Uterus (tissue), 3 donors: ENCODE measurements at regions not wholly inside any gene's neighbourhood (a gene's known extent, or its start where the extent isn't known, plus 50 kb on each side); places are given as distances from the start of the nearest gene placed in this dataset.

Experiments used
- DNase-seq, 2 donors: peaks; one replicate each; pipeline ENCODE4 v3.0.0-alpha.2; 2019 to 2020
- H3K27ac ChIP-seq, 2 donors: fragments of 200-600 bp; sonication (generic); 1 replicate in 1 of 2; 2 replicates in 1 of 2; pipeline ENCODE4 v1.5.1; 2016 to 2018
- H3K27me3 ChIP-seq, 2 donors: fragments of 200-600 bp; sonication (generic); one replicate each; pipeline ENCODE4 v1.5.1; 2018 to 2019; ENCODE audit warnings: control low read depth in 1 of 2
- H3K36me3 ChIP-seq, 2 donors: fragments of 200-600 bp; sonication (generic); one replicate each; pipeline ENCODE4 v1.5.1; 2019; ENCODE audit warnings: control low read depth in 1 of 2
- H3K4me1 ChIP-seq, 2 donors: fragments of 200-600 bp; sonication (generic); one replicate each; pipeline ENCODE4 v1.5.1; 2018 to 2019; ENCODE audit warnings: control low read depth in 1 of 2
- H3K4me3 ChIP-seq, 2 donors: fragments of 200-600 bp; sonication (generic); 1 replicate in 1 of 2; 2 replicates in 1 of 2; pipeline ENCODE4 v1.5.1; 2018 to 2019; ENCODE audit warnings: mild to moderate bottlenecking in 1 of 2
- H3K9me3 ChIP-seq, 2 donors: fragments of 200-600 bp; sonication (generic); one replicate each; pipeline ENCODE4 v1.5.1; 2019; ENCODE audit warnings: control low read depth in 1 of 2
- POLR2A ChIP-seq, 2 donors: fragments of 450-650 bp; IDR thresholded peaks; one replicate each; pipeline ENCODE4 v1.6.1; 2016; ENCODE audit warnings: antibody characterized with exemption in 2 of 2, mild to moderate bottlenecking in 1 of 2, moderate library complexity in 1 of 2
- intact Hi-C: fragments of 100-400 bp; cut with DNase I; formaldehyde crosslinking; loops from one replicate; pipeline ENCODE4 v1.15.1; 2023; ENCODE audit warnings: low total_unique reads
- TF ChIP-seq, protein P1 (sequence below), 4 experiments: fragments of 200-600 bp in 2 of 4; fragments of 450-650 bp in 2 of 4; sonication (generic) in 2 of 4; IDR thresholded peaks; one replicate each; pipeline ENCODE4 v1.5.1; 2016 to 2019; ENCODE audit warnings: antibody characterized with exemption in 4 of 4, mild to moderate bottlenecking in 2 of 4, moderate library complexity in 1 of 4
- donor health status: DM: yes; HTN: yes; CAD: no.

DNA sequence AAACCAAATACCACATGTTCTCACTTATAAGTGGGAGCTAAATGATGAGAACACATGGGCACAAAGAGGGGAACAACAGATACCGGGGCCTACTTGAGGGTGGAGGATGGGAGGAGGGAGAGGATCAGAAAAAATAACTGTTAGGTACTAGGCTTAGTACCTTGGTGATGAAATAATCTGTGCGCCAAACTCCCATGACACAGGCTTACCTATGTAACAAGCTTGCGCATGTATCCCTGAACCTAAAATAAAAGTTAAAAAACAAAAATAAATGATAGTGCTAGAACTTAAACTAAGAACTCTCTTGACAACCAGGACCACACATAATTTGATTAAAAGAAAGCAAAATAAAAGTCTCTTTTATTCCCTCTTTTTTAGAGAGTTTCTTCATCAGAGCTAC, 150.6 kb downstream of the CHIC2 start:
- H3K27ac ChIP-seq = no peak overlapping the region
- H3K4me1 ChIP-seq = no peaks in the 10 kb centered on the region
- H3K4me3 ChIP-seq = no peak overlapping the region
- no peaks in the 10 kb centered on the region for H3K27me3 ChIP-seq
- H3K9me3 ChIP-seq = no peaks in the 10 kb centered on the region
- DNase-seq = no peak
- no peak for TF ChIP-seq POLR2A (IDR thresholded peaks at IDR 0.05)
- intact Hi-C loops = loop anchor here (10.0 kb wide), 1 partner anchor 301 kb away; no protein-coding TSS in a partner anchor
- no peaks in the 10 kb centered on the region for H3K36me3 ChIP-seq

DNA sequence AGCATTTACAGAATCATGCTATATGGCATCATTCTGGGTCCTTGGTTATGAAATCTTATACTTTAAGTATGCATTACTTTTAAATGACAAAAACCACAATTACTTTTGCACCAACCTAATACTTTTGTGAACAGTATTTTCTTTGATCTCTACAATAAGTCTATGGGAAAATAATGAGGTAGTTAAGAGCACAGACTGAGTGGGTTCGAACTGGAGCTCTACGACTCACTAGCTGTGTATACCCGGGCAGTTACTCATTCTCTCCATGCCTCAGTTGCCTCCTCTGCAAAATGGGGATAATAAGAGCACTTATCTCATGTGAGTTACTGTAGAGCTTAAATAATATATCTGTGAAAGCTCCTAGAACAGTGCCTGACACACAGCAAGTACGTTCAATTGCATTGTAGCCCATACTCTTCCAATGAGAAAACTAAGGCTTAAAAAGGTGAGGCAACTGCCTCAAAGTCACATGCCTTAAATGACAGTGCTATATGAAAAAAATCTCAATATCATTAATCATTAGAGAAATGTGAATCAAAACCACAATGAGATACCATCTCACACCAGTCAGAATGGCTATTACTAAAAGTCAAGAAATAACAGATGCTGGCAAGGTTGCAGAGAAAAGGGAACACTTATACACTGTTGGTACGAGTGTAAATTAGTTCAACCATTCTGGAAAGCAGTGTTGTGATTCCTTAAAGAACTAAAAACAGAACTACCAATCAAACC, 151.5 kb downstream of the CHIC2 start:
- no peak overlapping the region for H3K4me3 ChIP-seq
- no peak for TF ChIP-seq POLR2A (IDR thresholded peaks at IDR 0.05)
- TF ChIP-seq, protein P1, sequence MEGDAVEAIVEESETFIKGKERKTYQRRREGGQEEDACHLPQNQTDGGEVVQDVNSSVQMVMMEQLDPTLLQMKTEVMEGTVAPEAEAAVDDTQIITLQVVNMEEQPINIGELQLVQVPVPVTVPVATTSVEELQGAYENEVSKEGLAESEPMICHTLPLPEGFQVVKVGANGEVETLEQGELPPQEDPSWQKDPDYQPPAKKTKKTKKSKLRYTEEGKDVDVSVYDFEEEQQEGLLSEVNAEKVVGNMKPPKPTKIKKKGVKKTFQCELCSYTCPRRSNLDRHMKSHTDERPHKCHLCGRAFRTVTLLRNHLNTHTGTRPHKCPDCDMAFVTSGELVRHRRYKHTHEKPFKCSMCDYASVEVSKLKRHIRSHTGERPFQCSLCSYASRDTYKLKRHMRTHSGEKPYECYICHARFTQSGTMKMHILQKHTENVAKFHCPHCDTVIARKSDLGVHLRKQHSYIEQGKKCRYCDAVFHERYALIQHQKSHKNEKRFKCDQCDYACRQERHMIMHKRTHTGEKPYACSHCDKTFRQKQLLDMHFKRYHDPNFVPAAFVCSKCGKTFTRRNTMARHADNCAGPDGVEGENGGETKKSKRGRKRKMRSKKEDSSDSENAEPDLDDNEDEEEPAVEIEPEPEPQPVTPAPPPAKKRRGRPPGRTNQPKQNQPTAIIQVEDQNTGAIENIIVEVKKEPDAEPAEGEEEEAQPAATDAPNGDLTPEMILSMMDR (IDR thresholded peaks at IDR 0.05) = no peak
- no peaks in the 10 kb centered on the region for H3K4me1 ChIP-seq
- no peaks in the 10 kb centered on the region for H3K36me3 ChIP-seq
- H3K27ac ChIP-seq = no peak overlapping the region
- no peaks in the 10 kb centered on the region for H3K27me3 ChIP-seq
- intact Hi-C loops = loop anchor here (10.0 kb wide), 1 partner anchor 302 kb away; no protein-coding TSS in a partner anchor
- no peaks in the 10 kb centered on the region for H3K9me3 ChIP-seq
- no peak for DNase-seq

DNA sequence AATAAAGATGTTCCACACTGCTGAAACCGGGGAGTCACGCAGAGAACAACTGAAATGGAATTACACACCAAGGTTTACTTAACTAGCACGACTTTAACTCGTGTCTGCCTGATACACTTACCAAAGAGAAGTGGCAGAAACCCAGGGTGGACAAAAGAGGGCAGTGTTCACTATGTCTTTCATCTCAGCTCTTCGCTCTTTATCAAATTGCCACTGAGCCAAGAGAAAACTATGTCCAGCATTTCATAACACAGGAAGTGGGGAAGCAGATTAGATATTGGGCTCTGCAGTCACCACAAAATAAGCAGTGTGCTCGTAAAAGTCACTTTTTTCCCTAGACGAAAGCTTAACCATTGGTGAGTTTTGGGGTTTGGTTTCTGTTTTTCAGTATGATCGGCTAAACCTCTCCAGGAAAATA, 155.7 kb downstream of the CHIC2 start:
- intact Hi-C loops = no loop called here
- Histone ChIP-seq H3K27me3 (no peaks in the 10 kb centered on the region), H3K4me3 (no peak overlapping the region)

DNA sequence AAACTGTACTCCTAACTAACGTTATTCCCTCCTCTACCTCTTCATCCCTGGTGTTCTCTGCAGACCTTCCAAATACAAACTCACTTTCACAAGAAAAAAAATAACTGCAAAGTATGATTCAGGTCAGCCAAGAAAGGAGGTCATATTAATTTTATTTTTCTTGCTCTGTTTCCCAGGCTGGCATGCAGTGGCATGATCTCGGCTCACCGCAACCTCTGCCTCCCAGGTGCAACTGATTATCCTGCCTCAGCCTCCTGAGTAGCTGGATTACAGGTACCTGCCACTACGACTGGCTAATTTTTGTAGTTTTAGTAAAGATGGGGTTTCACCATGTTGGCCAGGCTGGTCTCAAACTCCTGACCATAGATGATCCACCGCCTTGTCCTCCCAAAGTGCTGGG, 156.6 kb downstream of the CHIC2 start:
- TF ChIP-seq, protein P1 (IDR thresholded peaks at IDR 0.05) = no peak
- no peak for TF ChIP-seq POLR2A (IDR thresholded peaks at IDR 0.05)
- Histone ChIP-seq H3K4me1 (no peaks in the 10 kb centered on the region), H3K27me3 (no peaks in the 10 kb centered on the region), H3K4me3 (no peak overlapping the region), H3K27ac (peak overlapping the region in 1 of 2 donors; percentile 38), H3K36me3 (no peaks in the 10 kb centered on the region), H3K9me3 (no peaks in the 10 kb centered on the region)
- DNase-seq = no peak
- intact Hi-C loops = no loop called here

More for the DNA sequence above, 155.7 kb downstream of the CHIC2 start:
- Histone ChIP-seq H3K4me1 (no peaks in the 10 kb centered on the region), H3K9me3 (no peaks in the 10 kb centered on the region), H3K27ac (peak overlapping the region; percentile 4 to 39), H3K36me3 (no peaks in the 10 kb centered on the region)
- DNase-seq = peak in 1 of 2 donors; percentile 68
- TF ChIP-seq POLR2A (IDR thresholded peaks at IDR 0.05) = no peak
- TF ChIP-seq, protein P1 (IDR thresholded peaks at IDR 0.05) = peak; percentile 52 to 74 (median 63)

DNA sequence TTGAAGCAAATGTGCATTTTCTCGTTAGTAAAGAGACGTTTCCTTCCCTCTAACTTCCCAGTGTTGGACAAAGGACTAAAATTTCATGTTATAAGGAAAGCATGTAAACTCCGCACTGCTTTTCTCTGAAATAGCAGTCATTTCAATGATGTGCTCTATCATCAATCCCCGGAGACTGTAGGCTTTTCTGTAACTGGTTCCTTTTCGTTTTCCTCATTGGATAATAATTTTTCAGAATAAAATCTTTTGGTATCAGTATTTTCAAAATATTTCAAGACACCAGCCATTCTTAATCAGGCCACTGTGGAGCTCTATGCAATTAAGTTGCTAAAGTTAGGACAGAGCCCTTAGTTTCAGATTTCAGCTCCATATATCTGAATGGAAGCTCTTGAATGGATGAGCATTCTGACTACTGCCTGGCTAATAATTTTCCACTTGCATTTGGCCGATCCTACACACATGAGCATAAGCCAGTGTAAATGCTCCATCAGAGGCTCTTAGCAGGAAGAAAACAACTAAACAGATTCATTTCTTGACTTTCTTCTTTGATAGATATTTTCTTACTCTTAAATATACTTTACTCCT, 157.7 kb downstream of the CHIC2 start:
- no peaks in the 10 kb centered on the region for H3K27me3 ChIP-seq

More for the DNA sequence above, 157.7 kb downstream of the CHIC2 start:
- Histone ChIP-seq H3K27ac (peak overlapping the region; percentile 35 to 72), H3K4me3 (peak overlapping the region in 1 of 2 donors; percentile 38), H3K9me3 (no peaks in the 10 kb centered on the region), H3K4me1 (no peaks in the 10 kb centered on the region), H3K36me3 (no peaks in the 10 kb centered on the region)
- no peak for DNase-seq
- intact Hi-C loops = no loop called here
- TF ChIP-seq, protein P1 (IDR thresholded peaks at IDR 0.05) = no peak
- no peak for TF ChIP-seq POLR2A (IDR thresholded peaks at IDR 0.05)
